Parathyroid adenoma (tissue), 2 donors: ENCODE measurements at regions not wholly inside any gene's neighbourhood (a gene's known extent, or its start where the extent isn't known, plus 50 kb on each side); places are given as distances from the start of the nearest gene placed in this dataset.

Experiments used
- H2AFZ ChIP-seq: fragments of 300-600 bp; sonication (generic); one replicate; pipeline ENCODE4 v1.7.0; 2017; ENCODE audit warnings: antibody characterized with exemption, mild to moderate bottlenecking
- H3K27ac ChIP-seq: fragments of 300-600 bp; sonication (generic); one replicate; pipeline ENCODE4 v1.7.0; 2017
- H3K27me3 ChIP-seq: fragments of 300-600 bp; sonication (generic); one replicate; pipeline ENCODE4 v1.7.0; 2017; ENCODE audit warnings: low read length; ENCODE audit not compliant: control insufficient read depth, insufficient read depth
- H3K36me3 ChIP-seq: fragments of 300-600 bp; sonication (generic); one replicate; pipeline ENCODE4 v1.7.0; 2017; ENCODE audit warnings: low read length; ENCODE audit not compliant: control insufficient read depth, insufficient read depth
- H3K4me1 ChIP-seq: fragments of 300-600 bp; sonication (generic); one replicate; pipeline ENCODE4 v1.7.0; 2017; ENCODE audit warnings: control low read depth
- H3K4me2 ChIP-seq: fragments of 300-600 bp; sonication (generic); one replicate; pipeline ENCODE4 v1.7.0; 2017; ENCODE audit warnings: low read length
- H3K4me3 ChIP-seq: fragments of 300-600 bp; sonication (generic); one replicate; pipeline ENCODE4 v1.7.0; 2017; ENCODE audit warnings: low read depth, low read length
- H3K79me2 ChIP-seq: fragments of 300-600 bp; sonication (generic); one replicate; pipeline ENCODE4 v1.7.0; 2017; ENCODE audit warnings: control low read depth
- H3K9ac ChIP-seq: fragments of 300-600 bp; sonication (generic); one replicate; pipeline ENCODE4 v1.7.0; 2017; ENCODE audit warnings: mild to moderate bottlenecking
- H3K9me3 ChIP-seq: fragments of 300-600 bp; sonication (generic); one replicate; pipeline ENCODE4 v1.7.0; 2017; ENCODE audit warnings: low read length; ENCODE audit not compliant: control insufficient read depth
- CTCF ChIP-seq: fragments of 300-600 bp; sonication (generic); IDR thresholded peaks from one replicate; pipeline ENCODE4 v1.7.0; 2017; ENCODE audit warnings: antibody characterized with exemption, mild to moderate bottlenecking
- donor health status: primary hyperparathyroidism.

- H3K27me3 ChIP-seq = no peaks in the 10 kb centered on the region
- H3K9ac ChIP-seq = no peak overlapping the region
- H3K4me1 ChIP-seq = no peaks in the 10 kb centered on the region
- H2AFZ ChIP-seq = no peak overlapping the region
- H3K9me3 ChIP-seq = no peaks in the 10 kb centered on the region
- no peak for TF ChIP-seq CTCF
- H3K79me2 ChIP-seq = no peaks in the 10 kb centered on the region
- H3K4me3 ChIP-seq = no peak overlapping the region
- H3K27ac ChIP-seq = no peak overlapping the region
- H3K36me3 ChIP-seq = no peaks in the 10 kb centered on the region
- H3K4me2 ChIP-seq = no peak overlapping the region
These were observed 116.0 kb downstream of the ATP6V1G3 start for GRCh38 chr1:198424441-198424840.

- Histone ChIP-seq H2AFZ (no peak overlapping the region), H3K4me1 (no peaks in the 10 kb centered on the region), H3K27ac (no peak overlapping the region), H3K4me3 (no peak overlapping the region), H3K9ac (no peak overlapping the region), H3K27me3 (no peaks in the 10 kb centered on the region), H3K9me3 (no peaks in the 10 kb centered on the region), H3K79me2 (no peaks in the 10 kb centered on the region), H3K36me3 (no peaks in the 10 kb centered on the region), H3K4me2 (no peak overlapping the region)
- TF ChIP-seq CTCF = no peak
These were observed 116.8 kb downstream of the ATP6V1G3 start for GRCh38 chr1:198423673-198424072.

- Histone ChIP-seq H3K9ac (no peak overlapping the region), H3K79me2 (no peaks in the 10 kb centered on the region), H3K4me3 (no peak overlapping the region), H3K27ac (no peak overlapping the region), H3K9me3 (no peaks in the 10 kb centered on the region), H3K4me1 (no peaks in the 10 kb centered on the region), H3K27me3 (no peaks in the 10 kb centered on the region), H3K4me2 (no peak overlapping the region), H3K36me3 (no peaks in the 10 kb centered on the region), H2AFZ (no peak overlapping the region)
- no peak for TF ChIP-seq CTCF
These were observed 123.4 kb downstream of the ATP6V1G3 start for GRCh38 chr1:198417039-198417438.

- Histone ChIP-seq H2AFZ (no peak overlapping the region), H3K4me1 (no peaks in the 10 kb centered on the region), H3K27ac (no peak overlapping the region), H3K27me3 (no peaks in the 10 kb centered on the region), H3K4me2 (no peak overlapping the region), H3K4me3 (no peak overlapping the region), H3K9ac (no peak overlapping the region), H3K9me3 (no peaks in the 10 kb centered on the region), H3K79me2 (no peaks in the 10 kb centered on the region), H3K36me3 (no peaks in the 10 kb centered on the region)
- no peak for TF ChIP-seq CTCF
These were observed 124.2 kb downstream of the ATP6V1G3 start for GRCh38 chr1:198416296-198416695.

- no peak overlapping the region for H3K27ac ChIP-seq
- no peaks in the 10 kb centered on the region for H3K9me3 ChIP-seq
- TF ChIP-seq CTCF = no peak
- H3K4me1 ChIP-seq = no peaks in the 10 kb centered on the region
- no peak overlapping the region for H3K4me3 ChIP-seq
- no peaks in the 10 kb centered on the region for H3K27me3 ChIP-seq
- H3K9ac ChIP-seq = no peak overlapping the region
- H3K36me3 ChIP-seq = no peaks in the 10 kb centered on the region
- no peaks in the 10 kb centered on the region for H3K79me2 ChIP-seq
- no peak overlapping the region for H2AFZ ChIP-seq
- H3K4me2 ChIP-seq = no peak overlapping the region
These were observed 129.2 kb downstream of the ATP6V1G3 start for GRCh38 chr1:198411240-198411639.
